ENCODE measurements at regions not wholly inside any gene's neighbourhood (a gene's known extent, or its start where the extent isn't known, plus 50 kb on each side); places are given as distances from the start of the nearest gene placed in this dataset.

DNA sequence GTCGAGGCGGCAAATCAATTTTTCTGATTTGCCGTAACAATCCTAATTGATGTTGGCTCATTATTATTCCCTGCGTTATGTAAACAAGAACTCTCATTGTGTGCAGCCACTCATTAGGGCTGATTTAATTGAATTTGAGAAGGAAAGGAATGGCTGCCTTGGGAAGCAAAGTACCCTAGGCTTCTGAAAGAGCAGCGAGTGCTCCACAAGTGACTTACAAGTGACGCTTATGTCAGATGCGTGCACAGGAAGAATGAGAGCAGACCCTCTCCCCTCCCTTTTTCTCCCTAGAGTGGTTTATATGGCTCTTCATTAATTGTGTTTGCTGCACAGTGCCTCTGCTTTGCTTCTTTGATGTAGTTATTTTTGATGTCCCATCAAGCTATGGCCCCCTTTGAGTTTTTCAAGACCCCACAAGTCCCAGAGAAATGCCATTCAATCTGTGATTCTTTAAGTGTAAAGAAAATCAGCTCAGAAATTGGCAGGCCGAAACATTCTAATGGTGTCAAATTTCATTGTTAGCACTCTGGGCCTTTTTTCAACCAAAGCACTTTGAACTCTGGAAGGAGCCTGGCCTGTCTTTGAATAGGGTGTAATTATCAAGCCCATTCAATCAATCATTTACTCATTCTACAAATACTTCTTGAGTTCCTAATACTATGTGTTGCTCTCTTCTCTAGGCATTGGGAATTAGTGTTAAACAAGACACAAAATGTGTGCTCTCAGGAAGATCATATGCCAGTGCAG is 86.8 kb upstream of the VAV3 start:
- ATAC-seq = no peak
- no peak for DNase-seq
- intact Hi-C loops (cut with micrococcal nuclease) = no loop called here

DNA sequence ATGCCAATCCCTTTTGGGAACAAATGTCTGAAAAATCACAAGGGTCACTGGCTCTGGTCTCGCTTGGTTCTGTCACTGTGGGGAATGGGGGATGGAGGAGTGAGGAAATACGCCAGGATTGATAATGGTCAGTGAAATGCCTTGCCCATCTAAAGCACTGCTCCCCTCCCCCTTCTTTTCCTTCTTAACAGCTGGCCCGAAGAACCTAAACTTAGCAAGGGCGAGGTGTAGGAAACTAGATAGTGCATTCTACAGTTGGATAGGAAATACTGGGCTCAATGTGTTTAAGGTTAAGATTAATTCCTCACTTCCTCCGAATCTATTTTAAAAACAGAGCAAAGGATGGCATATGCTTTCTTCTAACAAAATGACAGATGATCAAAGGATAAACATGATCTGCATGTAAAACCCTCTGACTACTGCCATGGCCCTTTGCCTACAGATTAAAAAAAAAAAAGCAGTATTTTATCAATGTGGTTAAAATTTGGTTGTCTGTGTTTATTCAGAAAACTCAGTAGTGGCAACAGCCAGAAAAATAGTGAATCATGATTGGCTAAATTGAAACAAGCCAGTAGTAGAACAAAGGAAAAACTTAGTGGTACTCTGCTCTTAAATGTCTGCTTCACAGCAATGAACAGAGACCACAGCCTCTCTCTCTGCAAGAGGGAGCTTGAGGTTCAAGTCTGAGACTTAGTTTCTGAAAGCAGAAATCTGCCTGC is 86.1 kb upstream of the VAV3 start:
- ATAC-seq (peak; percentile 54), DNase-seq (no peak)
- intact Hi-C loops (cut with micrococcal nuclease) = no loop called here

DNA sequence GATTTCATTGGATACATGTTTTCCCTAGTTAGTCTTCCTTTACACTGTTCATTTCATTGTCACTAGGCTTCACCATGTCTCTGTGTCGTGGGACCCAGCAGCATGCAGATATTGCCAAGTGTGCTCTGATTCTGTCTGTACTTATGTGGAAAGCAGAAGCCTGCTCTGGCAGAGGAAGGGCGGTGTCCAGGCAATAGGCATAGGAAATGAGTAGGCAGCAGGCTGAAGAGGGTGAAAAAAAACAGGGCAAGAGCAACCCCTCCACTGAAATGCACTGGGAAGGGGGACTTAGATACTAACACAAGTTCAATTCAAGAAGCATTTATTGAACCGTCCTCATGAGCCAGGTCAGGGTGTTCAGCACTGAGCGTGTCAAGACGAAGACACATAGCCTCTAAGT is 85.2 kb upstream of the VAV3 start:
- ATAC-seq = peak; percentile 78
- peak; percentile 31 for DNase-seq
- intact Hi-C loops (cut with micrococcal nuclease) = no loop called here

DNA sequence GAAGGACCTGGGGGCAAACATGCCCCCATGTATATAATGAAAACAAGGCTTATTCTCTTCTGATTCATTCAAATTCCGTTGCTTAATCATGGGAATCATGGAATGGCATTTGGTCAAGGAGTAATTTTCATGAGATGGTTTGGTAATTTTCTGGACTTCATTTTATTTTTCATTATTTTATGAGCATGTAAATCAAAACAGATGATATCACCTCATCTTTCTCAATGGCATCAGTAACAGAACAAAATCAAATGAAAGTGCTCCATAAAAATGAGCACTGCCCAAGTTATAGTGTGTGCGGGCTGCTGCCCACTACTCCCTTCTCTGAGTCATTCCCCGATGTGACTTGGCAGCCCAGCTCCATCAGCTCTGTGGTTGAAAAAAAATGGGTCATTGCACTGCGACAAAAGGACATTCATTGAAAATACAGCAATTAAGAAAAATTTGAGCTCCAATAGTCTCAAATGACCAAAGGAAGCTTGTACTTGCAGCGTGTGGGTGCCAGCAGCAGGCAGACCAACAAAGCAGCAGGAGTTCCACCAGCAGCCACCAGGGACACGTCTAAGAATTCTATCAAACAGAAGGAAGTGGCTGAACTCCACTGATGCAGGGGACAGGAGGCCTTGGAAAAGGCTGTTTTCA is 84.3 kb upstream of the VAV3 start:
- peak; percentile 64 for ATAC-seq
- DNase-seq = peak; percentile 62
- intact Hi-C loops (cut with micrococcal nuclease) = no loop called here

DNA sequence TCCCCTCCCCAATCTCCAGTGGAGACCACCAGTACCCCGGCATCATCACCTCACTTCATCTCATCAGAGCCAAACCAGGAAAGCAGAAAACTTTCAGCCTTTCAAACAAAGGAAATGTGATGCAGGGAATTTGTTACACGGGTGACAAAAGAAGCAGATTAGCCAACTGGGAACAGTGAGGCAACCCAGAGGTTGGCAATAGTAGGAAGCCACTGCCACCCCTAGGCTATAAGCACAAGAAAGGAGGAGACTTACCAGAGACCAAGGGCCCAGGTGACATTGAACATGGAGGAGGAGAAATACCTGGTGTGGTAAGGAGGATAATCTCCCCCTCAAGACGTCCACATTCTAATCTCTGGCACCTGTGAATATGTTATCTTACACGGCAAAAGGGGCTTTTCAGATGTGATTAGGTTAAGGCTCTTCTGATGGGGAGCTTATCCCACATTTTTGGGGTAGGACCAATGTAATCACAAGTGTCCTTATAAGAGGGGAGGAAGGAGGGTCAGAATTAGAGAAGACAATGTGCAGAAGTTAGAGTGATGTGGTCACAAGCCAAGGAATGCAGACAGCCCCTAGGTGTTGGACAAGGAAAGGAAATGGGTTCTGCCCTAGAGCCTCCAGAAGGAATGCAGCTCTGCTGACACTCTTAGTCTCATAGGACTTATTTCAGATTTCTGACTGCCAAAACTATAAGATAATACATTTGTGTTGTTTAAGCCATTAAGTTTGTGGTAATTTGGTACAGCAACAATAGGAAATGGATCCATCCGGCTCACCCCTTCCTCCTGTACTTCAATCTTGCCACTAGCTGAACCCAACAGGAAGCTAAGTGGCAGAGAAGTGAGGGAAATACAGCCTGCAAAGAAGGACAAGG is 83.6 kb upstream of the VAV3 start:
- ATAC-seq (no peak), DNase-seq (no peak)
- intact Hi-C loops (cut with micrococcal nuclease) = no loop called here

DNA sequence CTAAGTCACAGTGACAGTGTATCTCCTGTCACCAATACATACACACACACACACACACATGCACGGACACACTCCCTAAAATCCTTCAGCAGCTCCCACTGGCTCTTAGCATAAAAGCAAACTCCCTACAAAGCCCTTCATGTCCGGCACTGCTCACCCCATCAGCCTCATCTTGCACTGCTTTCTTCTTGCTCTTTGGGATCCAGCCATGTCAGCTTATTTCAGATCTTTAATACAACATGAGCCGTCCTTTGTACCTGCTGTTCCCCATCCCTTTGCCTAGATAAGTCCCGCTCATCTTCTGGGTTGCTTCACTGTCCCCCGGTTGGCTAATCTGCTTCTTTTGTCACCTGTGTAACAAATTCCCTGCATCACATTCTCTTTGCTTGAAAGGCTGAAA is 82.1 kb upstream of the VAV3 start:
- no peak for DNase-seq
- intact Hi-C loops (cut with micrococcal nuclease) = no loop called here
- ATAC-seq = no peak

DNA sequence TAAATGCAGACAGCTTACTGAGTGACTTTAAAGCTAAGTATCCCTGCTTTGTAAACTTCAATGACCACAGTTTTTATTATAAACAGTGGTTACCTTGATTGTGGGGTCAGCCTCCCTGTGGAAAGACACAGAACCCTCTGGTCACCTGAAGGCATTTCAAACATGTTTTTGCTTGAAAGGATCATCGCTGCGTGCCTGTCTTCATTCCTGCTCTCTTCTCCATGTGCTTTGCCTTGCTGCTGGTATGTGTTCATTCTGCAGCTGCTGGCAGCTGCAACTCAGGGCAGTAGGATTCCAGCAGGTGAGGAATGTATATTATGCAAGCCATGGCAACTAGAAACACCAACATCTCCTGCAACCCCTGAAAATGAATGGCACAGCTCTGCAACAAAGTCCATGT is 81.0 kb upstream of the VAV3 start:
- ATAC-seq = no peak
- intact Hi-C loops (cut with micrococcal nuclease) = no loop called here
- no peak for DNase-seq

DNA sequence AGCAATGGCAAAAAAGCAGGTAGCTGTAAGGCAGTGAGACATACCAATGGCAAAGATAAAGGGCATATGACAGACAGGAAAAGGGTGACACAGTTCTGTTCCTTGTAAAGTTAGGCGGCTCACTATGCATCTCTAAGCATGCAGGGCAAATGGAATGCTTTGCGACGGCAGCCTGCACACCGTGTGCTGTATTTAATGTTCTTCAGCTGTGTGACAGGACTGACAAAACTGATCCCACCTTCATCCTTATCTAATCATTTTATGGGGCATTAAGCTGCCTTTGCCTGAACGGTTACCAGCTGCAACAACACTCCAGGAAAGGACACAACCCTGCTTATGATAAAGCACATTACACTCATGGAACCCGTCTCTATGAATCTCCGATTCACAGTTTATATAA is 80.5 kb upstream of the VAV3 start:
- intact Hi-C loops (cut with micrococcal nuclease) = no loop called here
- DNase-seq (no peak), ATAC-seq (no peak)

DNA sequence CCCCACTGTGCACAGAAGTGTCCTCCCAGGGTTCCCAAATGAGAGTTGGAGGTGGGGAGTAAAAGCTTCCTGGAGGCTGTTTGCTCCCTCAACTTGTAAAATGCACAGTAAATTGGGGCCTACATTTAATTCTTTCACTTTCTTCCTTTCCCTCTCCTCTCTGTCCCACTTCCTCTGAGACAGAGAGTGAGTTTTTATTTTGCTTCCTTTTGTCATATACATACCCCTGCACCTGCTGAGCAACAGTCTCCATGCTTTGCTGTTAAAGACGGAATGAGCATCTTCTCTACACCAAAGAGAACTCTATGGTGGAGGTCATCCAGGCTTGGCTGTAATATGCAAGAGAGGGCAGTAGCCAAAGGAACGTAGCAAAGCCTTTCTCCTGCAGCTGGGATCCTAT is 79.3 kb upstream of the VAV3 start:
- intact Hi-C loops (cut with micrococcal nuclease) = no loop called here
- no peak for ATAC-seq
- DNase-seq = no peak

DNA sequence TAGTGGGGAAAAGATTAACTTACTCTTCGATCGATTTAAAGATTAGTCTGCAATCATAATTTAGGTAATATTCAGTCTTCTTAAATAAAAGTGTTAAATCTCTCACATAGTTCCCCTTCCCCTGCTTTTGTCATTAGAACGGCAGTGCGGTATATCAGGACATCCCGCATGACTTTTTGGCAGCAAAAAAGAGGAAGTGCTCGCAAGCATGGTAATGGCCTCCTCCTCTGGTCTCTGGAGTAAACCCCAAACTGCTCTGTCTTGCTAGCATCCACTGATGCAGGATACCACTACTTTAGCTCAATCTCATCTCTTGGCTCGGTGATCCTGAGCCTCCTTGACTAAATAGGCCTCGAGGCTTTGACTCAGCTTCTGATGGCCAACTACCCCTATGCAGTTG is 78.7 kb upstream of the VAV3 start:
- intact Hi-C loops (cut with micrococcal nuclease) = no loop called here
- ATAC-seq = no peak
- no peak for DNase-seq

DNA sequence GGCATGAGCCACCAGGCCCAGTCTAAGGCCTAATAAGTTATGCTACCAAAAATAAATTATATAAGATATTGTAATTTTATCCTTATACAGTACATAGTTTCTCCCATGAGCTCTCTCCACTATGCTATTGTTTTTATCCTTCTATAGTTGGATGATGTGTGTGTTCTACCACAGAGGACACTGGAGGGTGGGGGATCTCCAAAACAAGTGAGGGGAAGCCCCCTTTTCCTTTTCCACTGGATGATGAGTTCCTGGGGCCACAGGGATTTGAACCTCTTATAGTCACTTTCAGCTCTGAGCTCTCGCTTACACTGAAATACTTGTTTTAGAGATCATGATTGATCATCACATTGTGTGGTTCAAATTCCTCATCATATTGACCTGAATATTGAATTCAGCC is 77.6 kb upstream of the VAV3 start:
- intact Hi-C loops (cut with micrococcal nuclease) = no loop called here
- DNase-seq = no peak
- no peak for ATAC-seq

DNA sequence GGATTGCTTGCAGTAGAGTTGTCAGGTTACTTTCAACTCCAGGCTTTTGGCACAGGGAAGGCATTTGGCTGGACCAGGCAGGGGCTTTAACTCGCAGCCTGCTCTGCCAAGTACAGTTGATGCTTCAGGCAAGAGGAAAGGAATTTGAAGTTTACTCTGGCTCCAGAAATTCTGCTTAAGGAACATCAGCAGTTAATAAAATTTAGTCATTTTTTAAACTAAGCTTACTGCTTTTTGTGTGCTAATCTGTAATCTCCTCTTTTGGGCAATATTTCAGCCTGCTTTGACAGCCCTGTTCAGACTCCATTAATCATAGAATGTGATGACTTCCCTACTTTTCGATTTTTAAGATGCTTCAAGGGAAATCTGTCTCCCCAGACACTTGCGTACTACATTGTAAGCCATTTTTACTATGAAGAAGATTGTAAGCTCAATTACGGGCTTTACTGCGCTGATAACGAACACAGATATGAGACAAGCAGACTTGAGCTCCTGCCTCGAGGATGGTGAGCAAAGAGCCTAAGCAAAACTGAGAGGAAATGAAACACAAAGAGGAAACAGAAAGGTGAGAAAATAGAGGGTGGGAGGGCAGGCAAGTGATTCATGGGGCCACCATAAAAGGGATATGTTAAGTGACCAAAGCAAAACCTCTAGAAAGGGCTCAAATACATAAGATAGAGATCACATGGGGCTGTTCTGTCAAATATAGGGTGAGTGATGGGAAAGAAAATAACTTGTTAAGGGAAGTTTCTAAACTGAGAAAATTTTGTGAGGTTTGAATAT is 76.6 kb upstream of the VAV3 start:
- DNase-seq = no peak
- no peak for ATAC-seq
- intact Hi-C loops (cut with micrococcal nuclease) = no loop called here

DNA sequence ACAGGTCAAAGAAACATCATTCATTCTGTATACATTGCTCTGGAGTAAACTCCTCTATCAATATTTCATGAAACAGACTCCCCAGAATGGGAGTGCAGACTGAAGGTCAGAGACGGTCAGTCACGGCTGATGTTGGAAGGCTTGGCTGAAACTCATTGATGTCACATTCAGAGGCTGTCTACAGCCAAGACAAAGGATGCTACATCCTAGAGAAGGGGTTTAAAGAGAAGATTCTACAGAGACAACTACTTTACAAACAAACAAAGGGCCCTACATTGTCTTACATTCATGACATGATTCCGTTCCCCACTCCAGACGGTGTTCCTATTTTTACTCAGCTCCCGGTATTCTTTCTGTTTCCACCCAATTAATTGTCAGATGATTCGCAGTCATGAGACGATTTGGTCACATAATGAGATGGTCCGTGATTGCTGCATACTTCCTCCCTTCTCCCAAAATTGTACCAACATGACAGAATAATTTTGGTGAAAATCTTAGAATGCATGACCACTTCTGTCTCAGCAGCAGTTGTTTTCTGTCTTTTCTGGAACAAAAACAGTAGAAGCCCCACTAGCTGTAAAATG is 73.8 kb upstream of the VAV3 start:
- DNase-seq (no peak), ATAC-seq (no peak)
- intact Hi-C loops (cut with micrococcal nuclease) = no loop called here

DNA sequence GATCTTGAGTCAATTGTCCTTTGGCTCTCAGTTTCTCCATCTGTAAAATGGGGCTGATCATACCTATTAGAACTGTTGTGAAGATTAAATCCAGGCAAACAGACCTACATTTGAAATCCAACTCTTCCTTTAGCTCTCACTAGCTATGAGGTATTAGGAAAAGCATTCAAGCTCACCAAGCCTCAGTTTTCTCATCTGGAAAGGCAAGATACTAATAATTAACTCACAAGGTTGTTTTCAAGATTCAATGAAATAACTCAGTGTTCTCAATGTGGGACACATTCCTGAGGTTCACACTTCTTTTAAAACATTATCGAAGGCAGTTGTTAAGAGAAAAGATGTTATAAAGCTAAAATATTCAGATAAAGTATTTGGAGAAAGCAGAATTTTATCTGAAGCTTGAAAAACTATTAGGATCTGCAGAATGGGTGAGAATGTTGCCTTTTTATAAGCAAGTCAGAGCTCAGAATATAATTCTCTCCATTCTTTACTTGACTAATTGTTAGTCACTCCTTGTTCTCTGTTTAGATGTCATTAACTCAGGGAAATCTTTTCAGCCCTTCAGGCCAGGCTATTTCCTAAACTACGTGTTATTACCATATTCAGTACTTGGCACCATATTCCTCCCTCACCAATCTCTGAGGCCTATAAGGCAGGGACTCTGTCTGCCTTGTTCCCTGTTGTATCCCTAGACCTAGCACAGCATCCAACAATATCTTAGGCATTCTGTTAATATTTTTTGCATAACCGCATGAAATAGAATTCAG is 72.0 kb upstream of the VAV3 start:
- ATAC-seq (no peak), DNase-seq (no peak)
- intact Hi-C loops (cut with micrococcal nuclease) = no loop called here

DNA sequence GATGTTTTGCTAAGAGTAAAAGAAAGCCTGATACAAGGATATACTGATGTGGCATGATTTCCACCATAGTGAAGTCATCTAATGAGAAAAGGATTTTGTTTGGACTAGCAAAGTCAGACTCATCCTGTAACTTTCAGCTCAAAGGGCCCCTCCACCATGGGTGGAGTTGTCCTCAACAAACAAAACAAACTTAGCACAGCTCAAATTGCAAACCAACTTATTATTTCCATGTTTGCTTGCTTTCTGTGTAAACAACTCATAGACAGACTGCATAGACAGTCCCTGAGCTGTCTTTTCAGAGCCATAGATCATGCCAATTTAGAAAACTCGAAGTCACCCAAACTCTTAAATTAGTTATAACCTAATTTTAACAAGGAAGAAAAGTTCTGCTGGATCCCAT is 69.4 kb upstream of the VAV3 start:
- DNase-seq (no peak), ATAC-seq (no peak)
- intact Hi-C loops (cut with micrococcal nuclease) = no loop called here

DNA sequence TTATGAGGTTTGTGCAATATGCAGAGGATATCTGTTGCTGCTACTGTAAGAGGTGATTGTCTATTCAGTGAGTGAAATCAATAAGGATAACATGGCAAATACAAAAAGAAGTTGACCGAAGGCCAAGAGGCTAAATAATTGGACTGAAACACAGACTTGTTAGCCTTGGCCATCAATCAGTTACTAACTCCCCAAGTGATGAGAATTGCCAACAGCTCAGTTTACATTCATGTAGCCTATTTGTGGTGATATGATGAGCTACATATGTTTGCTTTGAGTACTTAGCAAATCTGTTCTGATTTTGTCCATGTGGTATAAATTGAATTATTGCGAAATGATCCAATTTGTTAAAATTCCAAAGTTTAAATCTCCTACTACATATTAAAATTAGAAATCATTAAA is 68.6 kb upstream of the VAV3 start:
- intact Hi-C loops (cut with micrococcal nuclease) = no loop called here
- ATAC-seq = no peak
- DNase-seq = no peak

DNA sequence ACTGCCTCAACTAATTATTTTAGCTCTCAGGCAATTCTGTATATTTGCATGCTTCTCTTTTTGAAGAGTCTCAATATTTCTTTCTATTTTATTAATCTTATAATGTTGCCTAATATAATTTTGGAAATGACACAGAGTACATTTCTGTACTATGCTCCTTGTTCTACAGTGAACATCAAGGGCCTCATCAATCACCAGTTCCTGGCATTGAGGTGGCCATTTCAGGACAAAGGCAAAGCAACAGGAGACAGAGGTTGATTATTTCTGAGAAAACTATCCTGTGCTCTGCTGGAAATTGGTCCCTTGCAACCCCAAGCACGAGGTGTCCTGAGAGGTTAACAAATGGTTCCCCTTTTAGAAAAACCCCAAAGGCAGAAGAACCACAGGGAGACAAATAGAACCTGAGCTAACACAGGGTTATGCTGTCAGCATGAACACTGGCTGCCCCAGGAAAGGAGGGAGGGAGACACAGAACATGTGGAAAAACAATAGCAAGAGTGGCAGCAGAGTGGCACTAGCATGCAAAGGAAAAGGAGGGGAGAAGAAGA is 63.9 kb upstream of the VAV3 start:
- intact Hi-C loops (cut with micrococcal nuclease) = no loop called here
- DNase-seq (no peak), ATAC-seq (no peak)

DNA sequence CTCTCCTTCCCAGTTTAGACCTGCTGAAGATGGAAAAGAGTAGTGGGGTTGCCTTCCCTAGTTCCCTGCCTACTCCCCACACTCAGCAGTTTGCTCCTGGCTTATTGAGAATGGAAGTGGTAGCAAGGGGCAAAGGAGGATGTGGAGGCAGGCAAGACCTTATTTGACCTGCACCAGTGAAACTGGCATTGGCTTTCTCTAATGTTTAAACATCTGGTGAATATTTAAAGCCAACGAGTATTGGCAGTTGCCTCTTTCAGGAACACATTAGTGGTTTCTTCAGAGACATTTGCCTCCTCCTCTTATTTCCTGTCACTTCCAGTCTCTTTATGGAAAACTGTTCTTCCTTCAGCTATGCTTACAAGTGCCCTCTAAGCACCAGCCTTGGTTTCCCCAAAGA is 62.4 kb upstream of the VAV3 start:
- DNase-seq = no peak
- ATAC-seq = no peak
- intact Hi-C loops (cut with micrococcal nuclease) = no loop called here

Measured in left ventricle myocardium superior (tissue), 1 donor.